ENCODE measurements at regions not wholly inside any gene's neighbourhood (a gene's known extent, or its start where the extent isn't known, plus 50 kb on each side); places are given as distances from the start of the nearest gene placed in this dataset.

- TF ChIP-seq CTCF (IDR thresholded peaks at IDR 0.05) (no peak), POLR2AphosphoS5 (IDR thresholded peaks at IDR 0.05) (no peak), POLR2A (IDR thresholded peaks at IDR 0.05) (no peak)
These were observed 168.2 kb upstream of the PPP3CA start for GRCh38 chr4:101515566-101515965.
